CD4-positive, alpha-beta T cell treated with Interferon alpha-2 for 1 hour (primary cell): ENCODE measurements at regions not wholly inside any gene's neighbourhood (a gene's known extent, or its start where the extent isn't known, plus 50 kb on each side); places are given as distances from the start of the nearest gene placed in this dataset.

Experiments used
- DNase-seq, 2 donors: peaks; one replicate each; pipeline ENCODE4 v3.0.0-alpha.2; 2020 to 2022

DNA sequence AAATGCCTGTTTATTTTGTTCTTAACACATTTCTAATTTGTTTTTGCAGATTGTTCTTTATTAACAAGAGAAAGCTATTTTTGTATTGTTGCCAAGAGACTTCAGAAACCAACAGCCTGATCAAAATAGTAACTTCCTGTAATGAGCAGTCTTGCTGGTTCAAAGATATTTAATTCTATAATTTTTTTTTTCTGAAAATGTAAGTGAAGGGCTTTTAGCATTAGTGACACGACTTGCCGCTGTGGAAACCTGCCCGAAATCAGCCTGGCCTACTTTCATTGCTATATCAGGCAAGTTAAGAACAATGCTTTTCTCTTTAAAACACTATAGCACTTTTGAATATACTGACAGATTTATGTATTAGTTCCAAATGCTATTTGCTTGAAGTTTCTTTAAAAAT lies 374.3 kb downstream of the EFNB2 start:
- DNase-seq, result no peak

GRCh38 chr13:106159295-106160195 lies 375.9 kb downstream of the EFNB2 start:
- DNase-seq, result no peak

DNA sequence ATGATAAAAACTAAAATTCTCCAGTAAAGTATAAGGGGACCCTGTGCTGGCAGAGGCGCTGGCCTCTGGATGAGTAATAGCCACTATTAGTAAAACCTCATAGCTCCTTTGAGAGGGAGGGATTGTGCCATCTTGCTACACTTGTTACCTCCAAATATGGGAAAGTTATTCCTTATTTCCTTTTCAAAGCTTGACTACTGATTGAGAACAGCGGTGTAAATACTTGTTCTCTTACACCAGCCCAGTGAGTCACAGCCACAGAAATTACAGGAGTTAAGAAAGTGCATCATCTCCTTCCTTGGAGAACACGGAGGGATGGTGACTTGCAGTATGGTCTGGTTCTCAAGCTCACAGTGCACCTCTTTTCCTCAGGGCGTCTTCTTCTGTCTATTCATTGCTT lies 379.0 kb downstream of the EFNB2 start:
- DNase-seq, result no peak

DNA sequence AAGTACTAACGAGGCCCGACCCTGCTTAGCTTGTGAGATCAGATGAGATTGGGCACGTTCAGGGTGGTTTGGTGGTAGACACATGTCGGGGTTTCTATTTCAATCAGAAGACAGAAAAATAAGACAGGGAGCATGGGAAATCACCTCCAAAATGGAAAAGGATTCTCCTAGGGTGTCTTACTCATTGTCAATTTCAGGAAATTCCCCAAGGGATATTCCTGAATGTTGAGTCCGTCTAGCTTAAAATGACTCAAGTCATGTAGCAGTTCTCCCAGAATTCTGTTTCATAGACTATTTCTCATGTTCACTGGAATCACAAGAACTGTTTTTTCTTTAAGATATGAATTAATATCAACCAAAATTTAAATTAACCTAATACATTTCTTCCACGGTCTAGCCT lies 380.1 kb downstream of the EFNB2 start:
- DNase-seq, result no peak

- DNase-seq, result no peak
Measured at GRCh38 chr13:106153876-106154275, 381.6 kb downstream of the EFNB2 start.

DNA sequence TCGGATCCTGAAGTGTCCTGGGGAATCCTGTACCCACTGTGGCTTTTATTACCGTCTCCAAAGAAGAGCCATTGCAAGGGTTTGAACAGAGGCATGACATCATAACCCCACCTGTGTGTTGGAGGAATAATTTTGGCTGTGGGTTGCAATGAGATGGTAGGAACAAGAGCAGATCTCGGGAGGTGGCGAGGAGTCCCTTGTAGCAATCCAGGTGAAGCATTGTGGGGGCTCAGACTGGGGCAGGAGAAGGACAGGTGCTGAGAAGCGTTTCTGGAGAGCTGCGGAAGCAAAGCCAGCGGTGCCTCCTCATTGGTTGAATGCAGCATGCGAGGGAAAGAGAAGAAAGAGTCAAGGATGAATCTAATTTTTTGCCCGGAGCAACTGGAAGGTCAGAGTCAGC lies 382.4 kb downstream of the EFNB2 start:
- no peak for DNase-seq

DNA sequence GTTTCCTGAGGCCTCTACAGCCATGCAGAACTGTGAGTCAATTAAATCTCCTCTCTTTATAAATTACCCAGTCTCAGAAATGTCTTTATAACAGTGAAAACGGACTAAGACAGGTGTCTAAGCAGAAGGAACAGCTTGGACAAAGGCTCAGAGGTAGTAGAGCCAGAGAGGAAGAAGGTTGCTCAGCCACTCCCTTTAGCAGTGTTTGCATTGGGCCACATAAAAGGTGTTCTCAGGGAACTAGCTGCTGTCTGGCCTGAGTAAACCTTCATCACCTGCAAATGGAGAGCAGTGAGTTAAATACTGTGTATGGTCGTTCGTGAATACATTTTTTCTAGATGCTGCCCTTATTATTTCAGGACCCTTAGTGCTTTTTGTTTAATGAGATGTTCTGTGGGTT lies 383.4 kb downstream of the EFNB2 start:
- DNase-seq, result no peak

DNA sequence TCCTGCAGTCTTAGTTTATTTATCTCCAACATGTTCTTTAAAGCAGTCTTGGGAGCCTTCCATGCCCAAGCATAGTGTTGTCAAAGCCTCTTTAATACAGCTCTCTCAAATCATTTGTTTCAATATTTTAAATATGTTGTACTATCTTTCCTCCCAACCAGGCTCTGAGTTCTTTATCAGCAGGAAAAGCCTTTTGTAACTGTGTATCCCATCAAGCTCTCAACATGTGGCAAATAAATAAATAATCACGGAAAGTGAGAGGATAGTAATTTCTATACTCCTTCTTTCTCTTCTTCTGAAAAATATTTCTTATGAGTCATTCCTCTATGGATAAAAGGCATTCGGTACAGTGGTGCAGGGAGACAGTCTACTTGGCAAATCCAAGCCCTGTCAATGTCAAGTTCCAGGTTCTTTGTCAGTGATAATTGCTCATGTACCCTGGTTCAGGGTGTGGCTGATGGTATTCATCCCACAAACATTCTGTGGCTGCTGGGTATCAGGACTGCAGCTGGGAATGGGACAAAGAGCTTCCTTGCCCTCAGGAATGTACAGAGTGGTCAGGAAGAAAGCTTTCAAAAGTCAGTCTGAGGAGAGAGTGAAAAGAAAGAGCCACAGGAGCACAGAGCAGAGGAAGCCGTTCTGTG lies 384.3 kb downstream of the EFNB2 start:
- no peak for DNase-seq

DNA sequence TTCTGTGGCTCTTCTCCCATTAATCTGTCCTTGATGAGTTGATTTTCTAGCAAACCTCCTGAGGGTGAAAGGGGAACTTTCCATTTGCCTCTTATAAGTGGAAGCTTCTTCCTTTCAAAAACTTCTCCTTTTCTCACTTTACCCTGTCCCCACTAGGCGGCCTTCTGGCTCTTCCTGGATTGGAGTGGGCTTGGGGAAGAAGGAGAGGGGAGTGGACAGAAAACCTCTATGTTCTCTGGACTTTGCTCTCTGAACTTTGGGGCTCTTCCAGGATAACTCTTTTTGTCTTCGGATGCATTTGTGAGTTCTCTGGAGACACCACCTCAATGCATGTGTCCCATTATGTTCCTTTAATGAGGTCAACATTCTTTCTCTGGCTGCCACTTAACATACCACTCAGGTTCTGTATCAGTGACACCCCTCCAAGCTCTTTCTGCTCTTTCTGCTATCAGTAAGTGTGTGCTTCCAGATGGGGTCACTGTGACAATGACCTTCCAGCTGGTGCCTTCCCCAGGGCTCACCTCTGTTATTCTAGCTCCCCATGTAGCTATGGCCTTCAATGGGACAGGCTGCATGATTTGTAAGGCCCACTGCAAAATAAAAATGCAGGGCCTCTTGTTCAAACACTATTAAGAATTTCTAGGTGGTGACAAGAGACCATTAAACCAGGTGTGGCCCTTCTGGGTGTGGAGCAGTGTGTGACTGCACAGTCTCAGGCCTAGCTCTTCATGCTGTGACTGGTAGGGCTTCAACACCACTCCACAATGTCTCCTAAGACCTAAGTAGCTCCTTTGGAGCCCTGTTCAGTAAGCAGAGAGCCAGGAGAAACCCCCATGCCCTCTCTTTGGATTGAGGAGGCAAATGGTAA lies 389.2 kb downstream of the EFNB2 start:
- DNase-seq, result no peak

- no peak for DNase-seq
Measured at GRCh38 chr13:106145070-106145469, 390.4 kb downstream of the EFNB2 start.

GRCh38 chr13:106143930-106144709 lies 391.3 kb downstream of the EFNB2 start:
- DNase-seq, result no peak

DNA sequence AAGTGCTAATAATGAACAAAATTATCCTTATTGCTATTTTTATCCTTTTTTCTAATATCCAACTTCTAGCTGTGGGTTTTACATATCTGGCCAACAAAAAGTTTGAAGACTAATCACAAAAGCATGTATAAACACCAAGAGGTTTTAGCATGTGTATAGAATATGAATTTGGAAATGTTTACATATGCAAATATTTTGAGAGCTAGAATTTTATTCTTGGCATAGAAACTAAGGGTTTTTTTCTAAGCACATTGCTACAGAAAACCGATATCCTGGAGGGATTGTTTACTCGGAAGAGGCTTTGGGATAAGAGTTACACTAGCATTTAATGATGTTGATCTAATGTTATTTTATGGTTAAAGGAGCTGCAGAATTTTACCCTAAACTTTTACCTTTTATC lies 392.1 kb downstream of the EFNB2 start:
- DNase-seq, result no peak

GRCh38 chr13:106140476-106140875 lies 395.0 kb downstream of the EFNB2 start:
- DNase-seq, result no peak

GRCh38 chr13:106139942-106140341 lies 395.5 kb downstream of the EFNB2 start:
- DNase-seq, result no peak

DNA sequence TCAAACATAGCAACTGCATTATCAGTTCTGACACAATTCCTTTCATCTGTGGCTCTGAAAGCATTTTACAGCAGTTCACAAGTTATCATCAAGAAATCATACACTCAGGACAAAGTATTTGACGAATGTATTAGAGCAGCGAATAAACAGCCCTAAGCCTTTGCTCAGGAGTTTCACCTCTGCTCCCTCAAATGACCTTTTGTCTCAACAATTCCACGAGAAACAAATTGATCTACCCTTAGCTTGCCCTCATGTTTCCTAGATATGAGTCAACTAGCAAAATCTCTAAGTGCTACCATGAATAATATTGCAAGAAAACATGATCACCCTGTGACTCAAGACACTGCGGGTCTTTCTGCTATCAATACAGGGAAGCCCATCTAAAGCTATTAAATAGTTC lies 396.1 kb downstream of the EFNB2 start:
- DNase-seq, result no peak

GRCh38 chr13:106138620-106139019 lies 396.8 kb downstream of the EFNB2 start:
- DNase-seq, result no peak

DNA sequence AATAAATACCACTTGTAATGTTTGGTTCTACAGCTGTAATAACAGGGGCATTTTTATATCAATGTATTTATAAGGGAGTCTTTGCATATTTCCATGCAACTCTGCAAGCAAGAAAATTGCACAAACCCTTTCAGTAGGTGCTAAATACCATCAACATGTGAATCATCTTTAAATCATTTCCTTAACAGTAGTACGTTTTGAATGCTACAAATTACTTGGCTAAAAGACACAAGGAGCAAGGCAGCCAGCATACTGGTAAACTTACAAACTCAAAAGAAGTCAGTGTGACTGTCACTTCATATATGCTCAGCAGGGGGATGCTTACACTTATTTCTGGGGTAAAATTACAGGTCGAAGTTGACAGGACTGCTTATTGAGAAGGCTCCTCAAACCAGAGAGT lies 402.4 kb downstream of the EFNB2 start:
- DNase-seq, result no peak

DNA sequence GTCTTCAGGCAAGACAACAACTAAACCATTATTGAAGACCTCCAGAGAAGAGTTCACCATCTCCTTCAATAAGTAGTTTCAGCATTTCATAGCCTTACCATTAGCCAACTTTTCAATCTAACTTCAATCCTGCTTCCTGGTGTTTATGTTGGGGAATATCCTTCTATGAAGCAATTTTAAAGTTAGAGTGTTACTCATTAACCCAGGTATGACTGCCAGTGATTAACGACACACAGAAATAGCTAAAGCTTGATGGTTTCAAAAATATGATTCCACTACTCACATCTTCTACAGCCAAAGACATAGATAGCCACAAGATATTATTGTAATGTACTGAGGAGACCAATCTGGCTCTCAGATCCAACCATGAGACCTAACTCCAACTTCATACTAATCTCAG lies 403.2 kb downstream of the EFNB2 start:
- no peak for DNase-seq

DNA sequence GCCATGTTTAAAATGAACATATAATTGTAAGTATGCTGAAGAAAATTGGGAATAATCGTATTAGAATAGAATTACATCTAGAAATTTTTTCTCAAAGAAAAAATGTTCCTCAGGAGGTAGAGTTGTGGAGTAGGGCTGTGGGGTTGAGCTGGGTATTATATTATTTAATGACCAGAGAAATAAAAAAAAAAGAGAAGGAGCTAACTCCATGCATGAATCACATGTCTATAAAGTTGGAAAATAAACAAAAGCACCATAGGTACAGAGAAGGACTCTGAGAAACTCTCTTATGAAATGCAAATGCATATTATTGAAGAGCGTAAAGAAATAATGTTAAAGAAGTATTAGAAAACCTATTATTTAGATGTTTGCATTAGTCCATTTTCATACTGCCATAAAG lies 405.5 kb downstream of the EFNB2 start:
- no peak for DNase-seq

DNA sequence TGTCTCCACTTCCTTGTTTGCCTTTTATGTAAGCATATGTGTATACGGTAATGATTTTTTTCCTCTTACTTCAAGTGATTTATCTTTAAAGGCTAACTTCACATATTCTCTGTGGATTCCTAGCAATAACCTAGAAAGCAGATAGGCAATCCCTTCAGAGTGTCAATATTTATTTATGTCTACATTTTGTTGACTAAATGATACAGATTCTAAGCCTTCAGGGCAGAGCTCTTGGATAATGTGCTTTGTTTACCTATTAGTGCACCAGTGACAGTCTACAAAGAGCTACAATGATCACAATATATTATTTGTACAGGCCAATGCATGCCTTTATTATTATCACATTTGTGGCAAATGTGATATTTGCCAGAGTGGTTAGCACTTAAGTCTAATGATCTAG lies 406.2 kb downstream of the EFNB2 start:
- DNase-seq, result no peak

DNA sequence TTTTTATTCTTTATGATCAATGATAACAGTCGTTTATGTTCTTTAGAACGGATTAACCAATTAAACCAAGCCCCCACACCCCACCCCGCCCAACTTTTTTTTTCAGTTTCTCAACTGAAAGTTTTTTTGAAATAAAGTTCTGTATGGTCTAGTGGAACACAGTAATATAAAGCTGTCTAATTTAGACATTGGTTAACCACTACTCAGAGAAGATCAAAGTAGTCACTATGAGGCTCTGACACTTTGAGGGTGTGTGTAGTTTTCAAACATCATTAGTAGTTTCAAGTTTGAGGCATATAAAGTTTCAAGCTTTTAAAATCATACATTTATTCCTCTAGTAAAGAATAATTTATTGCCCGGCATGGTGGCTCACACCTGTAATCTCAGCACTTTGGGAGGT lies 413.2 kb downstream of the EFNB2 start:
- no peak for DNase-seq

DNA sequence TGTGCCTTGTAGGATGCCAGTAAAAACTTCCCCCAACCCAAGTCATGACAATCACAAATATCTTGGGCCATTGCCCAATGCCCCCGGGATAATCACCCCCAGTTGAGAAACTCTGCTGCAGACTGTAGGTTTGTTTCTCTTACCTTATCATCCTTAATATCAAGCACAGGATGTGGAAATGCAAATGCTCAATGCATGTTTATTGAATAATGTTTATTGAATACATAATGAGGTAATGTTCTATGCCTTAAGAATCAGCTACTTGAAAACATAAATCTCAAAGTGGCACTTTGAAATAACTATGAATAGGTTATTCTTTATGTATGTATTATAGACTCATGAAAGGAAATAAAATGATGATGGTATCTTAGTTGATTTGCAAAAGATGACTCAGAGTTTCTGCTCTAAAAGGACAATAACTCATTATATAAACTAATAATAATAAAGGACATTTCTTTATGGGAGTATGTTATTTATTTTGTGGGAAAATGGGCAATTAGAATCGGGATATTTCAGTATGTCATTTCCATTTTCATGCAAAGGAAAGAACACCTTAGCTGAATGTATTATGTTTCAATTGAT lies 414.2 kb downstream of the EFNB2 start:
- DNase-seq, result no peak
